C4-2B (cell line): ENCODE measurements at regions not wholly inside any gene's neighbourhood (a gene's known extent, or its start where the extent isn't known, plus 50 kb on each side); places are given as distances from the start of the nearest gene placed in this dataset.

ENCODE experiments used
- ZFX ChIP-seq: fragments of 450-650 bp; IDR thresholded peaks from 2 replicates; pipeline ENCODE4 v1.6.1; 2017
- TF ChIP-seq, protein P1 (sequence below): fragments of 450-650 bp; conservative IDR thresholded peaks from 2 replicates; pipeline ENCODE4 v1.5.1; 2017; ENCODE audit warnings: mild to moderate bottlenecking

DNA sequence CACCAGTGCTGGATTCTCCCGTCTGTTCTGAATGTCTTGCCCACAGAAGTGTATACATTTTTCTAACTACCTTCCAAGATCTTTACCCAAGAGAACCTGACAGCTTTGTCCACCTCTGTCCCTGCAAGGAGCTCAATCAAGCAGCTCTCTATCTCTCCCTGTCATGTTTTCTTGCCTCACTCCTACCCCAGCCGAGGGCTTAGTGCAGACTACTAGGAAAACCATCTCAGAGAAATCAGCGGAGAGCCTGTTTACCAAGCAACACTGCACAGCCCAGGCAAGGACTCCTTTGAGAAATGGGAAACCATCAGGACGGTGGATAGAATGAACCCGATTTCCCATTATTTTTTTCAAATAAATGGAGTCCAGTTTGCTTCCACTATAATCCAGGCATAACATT lies 250.7 kb upstream of the JARID2 start:
- TF ChIP-seq, protein P1, sequence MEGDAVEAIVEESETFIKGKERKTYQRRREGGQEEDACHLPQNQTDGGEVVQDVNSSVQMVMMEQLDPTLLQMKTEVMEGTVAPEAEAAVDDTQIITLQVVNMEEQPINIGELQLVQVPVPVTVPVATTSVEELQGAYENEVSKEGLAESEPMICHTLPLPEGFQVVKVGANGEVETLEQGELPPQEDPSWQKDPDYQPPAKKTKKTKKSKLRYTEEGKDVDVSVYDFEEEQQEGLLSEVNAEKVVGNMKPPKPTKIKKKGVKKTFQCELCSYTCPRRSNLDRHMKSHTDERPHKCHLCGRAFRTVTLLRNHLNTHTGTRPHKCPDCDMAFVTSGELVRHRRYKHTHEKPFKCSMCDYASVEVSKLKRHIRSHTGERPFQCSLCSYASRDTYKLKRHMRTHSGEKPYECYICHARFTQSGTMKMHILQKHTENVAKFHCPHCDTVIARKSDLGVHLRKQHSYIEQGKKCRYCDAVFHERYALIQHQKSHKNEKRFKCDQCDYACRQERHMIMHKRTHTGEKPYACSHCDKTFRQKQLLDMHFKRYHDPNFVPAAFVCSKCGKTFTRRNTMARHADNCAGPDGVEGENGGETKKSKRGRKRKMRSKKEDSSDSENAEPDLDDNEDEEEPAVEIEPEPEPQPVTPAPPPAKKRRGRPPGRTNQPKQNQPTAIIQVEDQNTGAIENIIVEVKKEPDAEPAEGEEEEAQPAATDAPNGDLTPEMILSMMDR: no peak
- TF ChIP-seq ZFX: no peak
